Neural progenitor cell (in vitro differentiated cells): ENCODE measurements at regions not wholly inside any gene's neighbourhood (a gene's known extent, or its start where the extent isn't known, plus 50 kb on each side); places are given as distances from the start of the nearest gene placed in this dataset.

ENCODE experiments used
- DNase-seq: peaks from one replicate; pipeline ENCODE4 v3.0.0-alpha.2; 2016; ENCODE audit warnings: low spot score
- H2AFZ ChIP-seq: fragments of 200-600 bp; sonication (generic); replicated peaks from 2 replicates; pipeline ENCODE4 v1.6.1; 2016; ENCODE audit warnings: antibody characterized with exemption
- H3F3A ChIP-seq: fragments of 200-600 bp; sonication (generic); 2 replicates; pipeline ENCODE4 v1.6.1; 2016; ENCODE audit warnings: antibody characterized with exemption, low read depth
- H3K27ac ChIP-seq: fragments of 200-600 bp; sonication (generic); 2 replicates; pipeline ENCODE4 v1.5.1; 2016; ENCODE audit warnings: mild to moderate bottlenecking
- H3K27me3 ChIP-seq: fragments of 200-600 bp; sonication (generic); 2 replicates; pipeline ENCODE4 v1.6.1; 2016; ENCODE audit warnings: mild to moderate bottlenecking, moderate library complexity
- H3K36me3 ChIP-seq: fragments of 200-600 bp; sonication (generic); 2 replicates; pipeline ENCODE4 v1.5.1; 2016
- H3K4me1 ChIP-seq: fragments of 200-600 bp; sonication (generic); 2 replicates; pipeline ENCODE4 v1.6.1; 2016; ENCODE audit warnings: mixed run types
- H3K4me2 ChIP-seq: fragments of 200-600 bp; sonication (generic); 2 replicates; pipeline ENCODE4 v1.6.1; 2016
- H3K4me3 ChIP-seq: fragments of 200-600 bp; sonication (generic); 2 replicates; pipeline ENCODE4 v1.5.1; 2016
- H3K79me2 ChIP-seq: fragments of 200-600 bp; sonication (generic); 2 replicates; pipeline ENCODE4 v1.6.1; 2016; ENCODE audit warnings: low read depth
- H3K9ac ChIP-seq: fragments of 200-600 bp; sonication (generic); 2 replicates; pipeline ENCODE4 v1.6.1; 2016
- H3K9me3 ChIP-seq: fragments of 200-600 bp; sonication (generic); 2 replicates; pipeline ENCODE4 v1.5.1; 2016; ENCODE audit warnings: low read depth
- H4K20me1 ChIP-seq: fragments of 200-600 bp; sonication (generic); 2 replicates; pipeline ENCODE4 v1.6.1; 2016; ENCODE audit warnings: low read depth
- H3K27ac Mint-ChIP-seq: 3 replicates; pipeline ENCODE4 v1.8.0; 2021; ENCODE audit warnings: mixed read lengths
- H3K27me3 Mint-ChIP-seq: 2 replicates; pipeline ENCODE4 v1.8.0; 2022; ENCODE audit warnings: low read depth, mild to moderate bottlenecking, inconsistent platforms, moderate library complexity, mixed read lengths; ENCODE audit not compliant: insufficient read depth
- H3K36me3 Mint-ChIP-seq: 3 replicates; pipeline ENCODE4 v1.8.0; 2021; ENCODE audit warnings: mixed read lengths
- H3K4me1 Mint-ChIP-seq: 3 replicates; pipeline ENCODE4 v1.8.0; 2021; ENCODE audit warnings: mixed read lengths
- H3K4me3 Mint-ChIP-seq: 3 replicates; pipeline ENCODE4 v1.8.0; 2021; ENCODE audit warnings: mild to moderate bottlenecking, moderate library complexity, mixed read lengths
- H3K9me3 Mint-ChIP-seq: 3 replicates; pipeline ENCODE4 v1.8.0; 2020; ENCODE audit warnings: mixed read lengths
- EZH2 ChIP-seq: fragments of 200-600 bp; sonication (generic); IDR thresholded peaks from 2 replicates; pipeline ENCODE4 v1.6.1; 2017; ENCODE audit warnings: antibody characterized with exemption, mild to moderate bottlenecking, moderate library complexity
- EZH2phosphoT487 ChIP-seq: fragments of 200-600 bp; sonication (generic); IDR thresholded peaks from 2 replicates; pipeline ENCODE4 v1.6.1; 2017; ENCODE audit warnings: antibody characterized with exemption
- TF ChIP-seq, protein P1 (sequence below): fragments of 200-600 bp; sonication (generic); IDR thresholded peaks from 2 replicates; pipeline ENCODE4 v1.5.1; 2017; ENCODE audit warnings: antibody characterized with exemption, mild to moderate bottlenecking

DNA sequence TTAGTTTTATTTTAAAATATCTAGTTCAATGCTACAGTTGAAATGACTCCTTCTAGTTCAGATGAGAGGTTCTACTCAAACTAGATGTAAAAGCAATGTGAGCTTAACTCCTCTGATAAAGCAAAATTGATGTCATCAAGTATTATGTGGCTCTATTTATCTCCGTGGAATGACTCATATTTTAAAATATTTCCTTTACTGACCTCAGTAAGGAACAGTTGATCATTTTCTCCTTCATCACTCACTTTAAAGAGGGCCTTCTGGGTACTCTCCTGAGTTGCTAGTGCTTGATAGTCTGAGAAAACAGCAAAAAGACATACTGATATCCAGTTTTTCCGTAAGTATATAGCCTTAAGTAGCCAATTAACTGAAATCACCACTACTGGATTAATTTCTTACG, 1099.3 kb downstream of the ROBO2 start:
- Histone ChIP-seq H4K20me1 (no peaks in the 10 kb centered on the region), H3K9ac (no peak overlapping the region), H3K27ac (no peak overlapping the region), H3F3A (no peaks in the 10 kb centered on the region), H3K79me2 (no peaks in the 10 kb centered on the region), H3K4me1 (no peaks in the 10 kb centered on the region), H3K4me3 (no peak overlapping the region), H3K36me3 (no peaks in the 10 kb centered on the region), H2AFZ (no peak overlapping the region), H3K27me3 (no peaks in the 10 kb centered on the region), H3K4me2 (no peak overlapping the region), H3K9me3 (no peaks in the 10 kb centered on the region)
- no peak for DNase-seq
- Mint-ChIP-seq H3K4me1 (no peaks in the 10 kb centered on the region), H3K27ac (no peak overlapping the region), H3K36me3 (no peaks in the 10 kb centered on the region), H3K4me3 (no peak overlapping the region), H3K27me3 (peaks cover 2% of the 10 kb centered on the region), H3K9me3 (no peaks in the 10 kb centered on the region)
- TF ChIP-seq, protein P1, sequence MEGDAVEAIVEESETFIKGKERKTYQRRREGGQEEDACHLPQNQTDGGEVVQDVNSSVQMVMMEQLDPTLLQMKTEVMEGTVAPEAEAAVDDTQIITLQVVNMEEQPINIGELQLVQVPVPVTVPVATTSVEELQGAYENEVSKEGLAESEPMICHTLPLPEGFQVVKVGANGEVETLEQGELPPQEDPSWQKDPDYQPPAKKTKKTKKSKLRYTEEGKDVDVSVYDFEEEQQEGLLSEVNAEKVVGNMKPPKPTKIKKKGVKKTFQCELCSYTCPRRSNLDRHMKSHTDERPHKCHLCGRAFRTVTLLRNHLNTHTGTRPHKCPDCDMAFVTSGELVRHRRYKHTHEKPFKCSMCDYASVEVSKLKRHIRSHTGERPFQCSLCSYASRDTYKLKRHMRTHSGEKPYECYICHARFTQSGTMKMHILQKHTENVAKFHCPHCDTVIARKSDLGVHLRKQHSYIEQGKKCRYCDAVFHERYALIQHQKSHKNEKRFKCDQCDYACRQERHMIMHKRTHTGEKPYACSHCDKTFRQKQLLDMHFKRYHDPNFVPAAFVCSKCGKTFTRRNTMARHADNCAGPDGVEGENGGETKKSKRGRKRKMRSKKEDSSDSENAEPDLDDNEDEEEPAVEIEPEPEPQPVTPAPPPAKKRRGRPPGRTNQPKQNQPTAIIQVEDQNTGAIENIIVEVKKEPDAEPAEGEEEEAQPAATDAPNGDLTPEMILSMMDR, result no peak
- TF ChIP-seq EZH2 (no peak), EZH2phosphoT487 (no peak)

DNA sequence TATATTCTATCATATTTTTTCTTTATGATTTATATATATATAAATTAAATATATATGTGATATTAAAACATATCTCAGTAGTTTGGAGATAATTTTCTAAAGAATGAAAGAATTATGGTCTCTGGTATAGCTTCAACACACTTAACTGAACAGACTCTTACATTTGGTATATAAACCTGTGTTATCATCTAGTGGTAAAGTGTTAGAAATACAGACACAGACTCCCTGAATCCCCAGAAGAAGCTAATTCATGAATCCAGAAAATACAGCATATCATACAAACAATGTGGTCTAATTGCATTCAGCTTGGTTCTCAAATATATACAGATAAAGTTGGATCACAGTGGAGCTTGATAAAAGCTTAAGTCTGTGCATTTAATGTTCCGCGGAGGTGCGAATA, 1100.4 kb downstream of the ROBO2 start:
- no peak overlapping the region for H2AFZ ChIP-seq
- H3K9me3 ChIP-seq, result no peaks in the 10 kb centered on the region
- Mint-ChIP-seq H3K4me1 (no peaks in the 10 kb centered on the region), H3K36me3 (no peaks in the 10 kb centered on the region), H3K4me3 (no peak overlapping the region), H3K27ac (no peak overlapping the region), H3K27me3 (peaks cover 2% of the 10 kb centered on the region), H3K9me3 (peaks cover 3% of the 10 kb centered on the region)
- H3K27me3 ChIP-seq, result no peaks in the 10 kb centered on the region
- H3K79me2 ChIP-seq, result no peaks in the 10 kb centered on the region
- H4K20me1 ChIP-seq, result no peaks in the 10 kb centered on the region
- H3K27ac ChIP-seq, result no peak overlapping the region
- no peak for DNase-seq
- no peaks in the 10 kb centered on the region for H3K36me3 ChIP-seq
- H3F3A ChIP-seq, result no peaks in the 10 kb centered on the region
- H3K4me3 ChIP-seq, result no peak overlapping the region
- H3K9ac ChIP-seq, result no peak overlapping the region
- TF ChIP-seq EZH2 (no peak), EZH2phosphoT487 (no peak)
- TF ChIP-seq, protein P1, result no peak
- no peaks in the 10 kb centered on the region for H3K4me1 ChIP-seq
- H3K4me2 ChIP-seq, result no peak overlapping the region

DNA sequence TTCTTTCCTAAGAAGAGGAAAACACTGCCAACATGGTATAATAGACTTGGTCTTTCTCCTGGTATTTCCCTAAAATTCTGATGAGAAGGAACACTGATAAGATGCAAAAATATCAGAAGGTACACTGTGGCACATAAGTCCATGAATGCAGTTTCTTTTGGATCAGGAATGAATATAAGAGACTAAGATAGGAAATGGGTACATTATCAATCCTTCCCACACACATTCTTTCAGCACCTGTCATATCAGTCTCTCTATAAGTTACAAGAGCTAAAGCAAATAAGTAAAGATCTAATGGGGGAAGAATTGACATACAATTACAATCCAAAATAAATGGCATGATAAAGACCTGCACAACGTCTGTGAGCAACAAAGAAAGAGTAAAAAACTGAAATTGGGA, 1101.0 kb downstream of the ROBO2 start:
- no peak overlapping the region for H2AFZ ChIP-seq
- no peak for DNase-seq
- H3K9ac ChIP-seq, result no peak overlapping the region
- H3K27ac ChIP-seq, result no peak overlapping the region
- no peaks in the 10 kb centered on the region for H3K79me2 ChIP-seq
- H3K36me3 ChIP-seq, result no peaks in the 10 kb centered on the region
- H3K4me1 ChIP-seq, result no peaks in the 10 kb centered on the region
- no peaks in the 10 kb centered on the region for H3K27me3 ChIP-seq
- no peak overlapping the region for H3K4me2 ChIP-seq
- Mint-ChIP-seq H3K9me3 (peaks cover 3% of the 10 kb centered on the region), H3K4me1 (no peaks in the 10 kb centered on the region), H3K27ac (no peak overlapping the region), H3K36me3 (no peaks in the 10 kb centered on the region), H3K4me3 (no peak overlapping the region), H3K27me3 (peaks cover 2% of the 10 kb centered on the region)
- TF ChIP-seq EZH2, result no peak
- TF ChIP-seq, protein P1, result no peak
- TF ChIP-seq EZH2phosphoT487, result no peak
- H3K4me3 ChIP-seq, result no peak overlapping the region
- no peaks in the 10 kb centered on the region for H3K9me3 ChIP-seq
- no peaks in the 10 kb centered on the region for H3F3A ChIP-seq
- H4K20me1 ChIP-seq, result no peaks in the 10 kb centered on the region

DNA sequence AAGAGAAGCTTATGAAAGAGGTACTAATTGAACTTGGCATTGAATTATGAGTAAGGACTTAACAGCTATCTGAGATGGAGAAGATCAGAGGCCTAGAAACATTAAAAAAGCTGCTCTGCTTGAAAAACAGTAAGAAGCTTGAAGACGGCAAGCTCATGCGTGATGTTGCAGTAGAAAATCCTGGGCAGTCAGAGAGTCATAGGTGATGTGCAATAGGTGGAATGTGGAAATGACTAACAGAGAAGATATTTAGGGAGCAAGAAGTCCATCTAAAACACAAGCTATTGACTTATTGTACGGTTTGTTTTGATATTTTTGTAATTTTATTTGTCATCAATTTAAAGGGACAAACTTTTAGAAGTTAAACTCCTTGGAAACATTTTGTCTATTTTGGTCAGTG, 1101.4 kb downstream of the ROBO2 start:
- no peak overlapping the region for H3K9ac ChIP-seq

More for the DNA sequence above, 1101.4 kb downstream of the ROBO2 start:
- Histone ChIP-seq H3K27ac (no peak overlapping the region), H3K36me3 (no peaks in the 10 kb centered on the region), H3K4me2 (no peak overlapping the region), H3K4me1 (no peaks in the 10 kb centered on the region), H3K4me3 (no peak overlapping the region), H3K9me3 (no peaks in the 10 kb centered on the region), H2AFZ (no peak overlapping the region), H4K20me1 (no peaks in the 10 kb centered on the region), H3K79me2 (no peaks in the 10 kb centered on the region), H3K27me3 (no peaks in the 10 kb centered on the region), H3F3A (no peaks in the 10 kb centered on the region)
- Mint-ChIP-seq H3K4me3 (no peak overlapping the region), H3K36me3 (no peaks in the 10 kb centered on the region), H3K9me3 (peaks cover 3% of the 10 kb centered on the region), H3K27ac (no peak overlapping the region), H3K4me1 (no peaks in the 10 kb centered on the region), H3K27me3 (peaks cover 2% of the 10 kb centered on the region)
- no peak for DNase-seq
- TF ChIP-seq, protein P1, result no peak
- TF ChIP-seq EZH2 (no peak), EZH2phosphoT487 (no peak)
